Adipocyte (in vitro differentiated cells): ENCODE measurements at regions not wholly inside any gene's neighbourhood (a gene's known extent, or its start where the extent isn't known, plus 50 kb on each side); places are given as distances from the start of the nearest gene placed in this dataset.

Experiments used
- DNase-seq: peaks from one replicate; pipeline ENCODE4 v3.0.0-alpha.2; 2015; ENCODE audit warnings: low read depth
- H3K27me3 ChIP-seq: replicated peaks from 2 replicates; pipeline ENCODE4 v1.7.0; 2013; ENCODE audit warnings: mild to moderate bottlenecking, low read length, moderate library complexity; ENCODE audit not compliant: control insufficient read depth, insufficient read depth
- H3K36me3 ChIP-seq: 2 replicates; pipeline ENCODE4 v1.7.0; 2013; ENCODE audit warnings: low read length, mild to moderate bottlenecking, moderate library complexity; ENCODE audit not compliant: control insufficient read depth, insufficient read depth, severe bottlenecking
- H3K4me1 ChIP-seq: 2 replicates; pipeline ENCODE4 v1.7.0; 2013; ENCODE audit warnings: mild to moderate bottlenecking, low read length, moderate library complexity; ENCODE audit not compliant: control insufficient read depth, insufficient read depth
- H3K4me3 ChIP-seq: 2 replicates; pipeline ENCODE4 v1.7.0; 2013; ENCODE audit warnings: mild to moderate bottlenecking, low read length, moderate library complexity
- H3K9ac ChIP-seq: 2 replicates; pipeline ENCODE4 v1.7.0; 2013; ENCODE audit warnings: mild to moderate bottlenecking, low read length, moderate library complexity
- H3K9me3 ChIP-seq: 2 replicates; pipeline ENCODE4 v1.7.0; 2013; ENCODE audit warnings: mild to moderate bottlenecking, low read length, moderate library complexity; ENCODE audit not compliant: control insufficient read depth

DNA sequence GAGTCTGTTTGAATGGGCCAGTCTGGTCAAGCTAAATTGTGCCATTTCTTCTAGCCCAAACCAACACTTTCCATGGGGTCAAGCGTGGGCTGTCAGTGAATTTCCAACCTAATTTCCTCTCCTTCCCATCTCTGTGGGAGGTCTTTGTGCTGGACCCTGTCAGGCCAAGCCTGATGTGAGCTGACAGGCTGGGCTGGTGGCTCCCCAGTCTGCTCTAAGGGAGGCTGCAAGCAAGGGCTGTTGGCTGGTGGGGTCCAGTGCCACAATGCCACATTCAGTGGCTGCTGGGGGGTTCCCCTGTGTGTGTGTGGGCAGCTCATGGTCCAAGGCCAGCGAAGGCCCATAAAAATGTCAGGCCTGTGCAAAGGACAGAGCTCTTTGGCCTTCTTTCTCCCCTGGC, 216.1 kb downstream of the OPA1 start:
- no peaks in the 10 kb centered on the region for H3K36me3 ChIP-seq
- no peak for DNase-seq
- no peaks in the 10 kb centered on the region for H3K9me3 ChIP-seq
- no peak overlapping the region for H3K9ac ChIP-seq
- H3K4me3 ChIP-seq = no peak overlapping the region
- no peaks in the 10 kb centered on the region for H3K4me1 ChIP-seq
- H3K27me3 ChIP-seq = peaks cover 62% of the 10 kb centered on the region

DNA sequence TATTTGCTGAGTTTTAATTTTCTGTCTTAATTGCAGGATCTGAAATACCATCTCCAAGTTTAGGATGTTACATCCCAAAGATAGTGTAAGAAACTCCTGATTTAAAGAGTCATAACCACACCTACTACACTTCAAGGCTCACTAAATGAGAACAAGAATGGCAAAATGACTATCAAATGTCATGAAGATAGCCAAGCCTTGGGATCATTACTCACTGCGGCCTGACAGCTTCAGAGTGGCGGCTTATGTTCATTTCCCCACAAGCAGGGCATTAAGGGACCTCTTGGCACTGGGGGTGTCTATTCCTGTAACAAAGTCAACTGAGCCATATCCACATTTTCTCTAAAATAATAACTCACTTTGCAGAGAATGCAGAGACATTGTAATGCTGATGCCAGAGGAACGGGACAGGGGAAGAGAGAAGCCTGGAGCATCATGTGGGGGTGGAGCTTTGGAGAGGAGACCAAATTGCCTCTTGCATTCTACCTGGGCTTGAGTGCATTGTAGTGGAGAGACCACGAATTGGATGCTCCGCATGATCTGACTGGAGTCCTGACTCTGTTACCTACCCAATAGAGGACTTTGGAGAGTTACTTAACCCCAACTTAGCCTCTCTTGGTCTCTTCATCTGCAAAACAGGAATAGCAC, 219.2 kb downstream of the OPA1 start:
- no peak for DNase-seq
- H3K36me3 ChIP-seq = no peaks in the 10 kb centered on the region
- no peaks in the 10 kb centered on the region for H3K9me3 ChIP-seq
- peaks cover 9% of the 10 kb centered on the region for H3K4me1 ChIP-seq
- no peak overlapping the region for H3K9ac ChIP-seq
- H3K4me3 ChIP-seq = no peak overlapping the region
- peaks cover 57% of the 10 kb centered on the region for H3K27me3 ChIP-seq

DNA sequence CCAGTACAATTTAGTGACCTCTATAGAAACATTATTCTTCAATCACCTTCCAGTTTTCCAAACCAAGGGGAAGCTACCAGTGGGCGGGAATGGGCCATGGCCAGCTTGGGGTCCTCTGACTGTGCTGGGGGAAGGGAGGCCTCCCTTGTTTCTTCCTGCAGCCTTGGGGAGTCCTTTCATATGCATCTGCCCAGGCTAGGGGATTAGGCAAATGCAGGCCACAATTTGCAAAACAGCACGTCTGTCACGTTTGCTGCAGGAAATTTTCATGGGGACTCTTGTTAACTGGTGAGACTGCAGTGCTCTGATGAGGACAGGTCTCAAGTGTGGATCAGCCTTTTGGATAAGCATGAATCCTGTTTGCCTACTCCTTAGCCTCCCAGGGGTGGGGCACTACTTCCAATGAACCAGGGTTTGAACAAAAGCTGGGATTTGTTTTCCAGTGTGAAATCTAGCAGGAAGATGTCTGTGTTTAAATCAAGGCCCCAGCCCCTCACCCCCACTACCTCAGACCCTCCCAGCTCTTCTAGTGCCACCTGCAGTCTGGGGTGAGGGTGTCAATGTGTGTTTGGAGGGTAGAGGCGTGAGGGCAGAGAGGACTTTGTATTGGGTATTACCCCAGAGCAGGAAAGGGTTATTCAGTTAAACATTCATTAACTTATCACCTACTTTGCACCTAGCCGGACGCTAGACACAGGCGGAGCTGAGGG, 219.9 kb downstream of the OPA1 start:
- no peaks in the 10 kb centered on the region for H3K36me3 ChIP-seq
- H3K9me3 ChIP-seq = no peaks in the 10 kb centered on the region
- peaks cover 51% of the 10 kb centered on the region for H3K27me3 ChIP-seq
- H3K4me3 ChIP-seq = no peak overlapping the region
- H3K9ac ChIP-seq = no peak overlapping the region
- peaks cover 12% of the 10 kb centered on the region for H3K4me1 ChIP-seq
- DNase-seq = no peak

DNA sequence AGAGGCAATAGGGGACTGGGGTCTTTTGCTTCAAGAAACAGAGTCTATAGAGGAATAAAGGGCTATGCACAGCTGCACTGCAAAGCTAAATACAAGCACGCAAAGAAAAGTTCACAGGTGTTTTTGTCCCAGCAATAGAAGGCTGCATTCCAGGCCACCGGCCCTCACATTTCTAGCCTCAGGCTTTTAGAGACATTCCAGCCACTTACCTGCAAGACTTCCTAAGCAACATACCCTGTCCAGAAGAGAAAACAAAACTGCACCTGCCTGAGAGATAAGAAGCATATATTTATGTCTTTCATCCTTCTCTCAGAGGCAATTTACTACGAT, 220.5 kb downstream of the OPA1 start:
- Histone ChIP-seq H3K4me3 (no peak overlapping the region), H3K9me3 (no peaks in the 10 kb centered on the region), H3K9ac (no peak overlapping the region), H3K36me3 (no peaks in the 10 kb centered on the region), H3K27me3 (peaks cover 46% of the 10 kb centered on the region), H3K4me1 (peaks cover 12% of the 10 kb centered on the region)
- no peak for DNase-seq

DNA sequence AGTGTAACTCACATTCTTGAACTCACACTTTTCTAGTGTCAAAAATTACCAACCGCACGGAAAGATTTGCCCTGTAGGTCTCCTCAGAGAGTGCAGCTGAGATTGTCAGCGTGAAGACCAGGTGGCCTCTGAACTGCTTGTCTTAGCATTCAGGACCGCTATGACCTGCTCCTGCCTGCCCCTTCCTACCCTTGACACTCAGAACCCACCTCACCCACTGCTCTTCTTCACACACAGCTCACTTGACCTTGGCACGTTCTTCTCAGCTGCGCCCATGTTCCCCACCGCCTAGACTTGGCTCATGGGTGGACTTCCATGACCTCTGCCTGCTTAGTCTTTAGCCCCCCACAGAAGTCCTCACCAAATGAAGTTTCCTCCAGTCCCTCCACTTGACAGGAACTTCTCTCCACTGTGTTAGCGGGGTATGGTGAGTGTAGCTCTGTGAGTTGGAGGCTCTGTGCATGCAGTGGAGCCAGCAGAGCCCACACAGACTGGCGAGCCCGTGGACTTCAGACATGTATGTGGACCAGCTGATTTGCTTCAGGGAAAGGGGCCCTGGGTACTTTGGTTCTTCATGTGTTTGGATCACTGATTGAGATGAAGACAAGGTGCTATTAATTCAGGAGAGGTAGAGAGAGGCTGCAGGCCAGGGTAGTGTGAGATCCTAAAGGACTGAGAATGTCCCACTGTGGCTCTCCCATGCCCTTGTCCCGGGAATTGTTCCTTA, 221.3 kb downstream of the OPA1 start:
- Histone ChIP-seq H3K27me3 (peaks cover 45% of the 10 kb centered on the region), H3K36me3 (no peaks in the 10 kb centered on the region), H3K9me3 (no peaks in the 10 kb centered on the region), H3K4me1 (peaks cover 12% of the 10 kb centered on the region), H3K9ac (no peak overlapping the region), H3K4me3 (no peak overlapping the region)
- no peak for DNase-seq

DNA sequence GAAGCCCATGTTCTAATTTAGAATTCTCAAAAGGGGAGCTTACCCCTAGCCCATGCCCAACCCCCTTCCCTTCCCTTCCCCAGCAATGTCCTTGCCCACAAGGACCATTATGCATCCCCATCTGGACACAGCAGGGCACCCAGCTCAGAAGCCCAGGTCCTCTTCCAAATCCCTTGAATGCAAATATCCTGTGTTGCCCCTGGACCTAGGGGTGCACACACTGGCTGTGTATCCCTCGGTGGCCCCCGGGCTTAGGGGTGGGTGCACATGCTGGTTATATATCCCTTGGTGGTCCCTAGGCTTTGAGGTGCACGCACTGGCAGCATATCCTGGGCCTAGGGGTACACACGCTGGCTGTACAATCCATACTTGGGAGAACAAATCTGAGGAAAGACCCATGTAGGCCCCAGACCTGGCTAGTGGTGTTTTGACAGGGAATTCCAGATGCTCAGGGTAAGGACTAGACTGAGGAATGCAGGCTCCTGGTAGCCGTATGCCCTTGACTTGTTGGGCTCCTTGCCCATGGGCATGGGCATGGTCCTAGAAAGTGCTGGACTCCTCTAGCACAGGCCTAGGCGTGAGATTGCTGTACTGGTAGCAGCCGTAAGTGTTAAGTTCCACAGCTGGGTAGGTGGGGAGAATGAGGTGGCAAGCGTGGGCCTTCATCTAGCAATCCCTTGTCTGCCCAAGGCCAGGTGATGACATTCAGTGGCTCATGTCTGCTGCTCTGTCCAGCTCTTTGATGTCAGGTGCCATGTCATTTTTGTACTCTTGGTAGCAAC, 222.4 kb downstream of the OPA1 start:
- DNase-seq = no peak
- Histone ChIP-seq H3K27me3 (peaks cover 39% of the 10 kb centered on the region), H3K9me3 (no peaks in the 10 kb centered on the region), H3K4me3 (no peak overlapping the region), H3K36me3 (no peaks in the 10 kb centered on the region), H3K9ac (no peak overlapping the region), H3K4me1 (peaks cover 12% of the 10 kb centered on the region)

DNA sequence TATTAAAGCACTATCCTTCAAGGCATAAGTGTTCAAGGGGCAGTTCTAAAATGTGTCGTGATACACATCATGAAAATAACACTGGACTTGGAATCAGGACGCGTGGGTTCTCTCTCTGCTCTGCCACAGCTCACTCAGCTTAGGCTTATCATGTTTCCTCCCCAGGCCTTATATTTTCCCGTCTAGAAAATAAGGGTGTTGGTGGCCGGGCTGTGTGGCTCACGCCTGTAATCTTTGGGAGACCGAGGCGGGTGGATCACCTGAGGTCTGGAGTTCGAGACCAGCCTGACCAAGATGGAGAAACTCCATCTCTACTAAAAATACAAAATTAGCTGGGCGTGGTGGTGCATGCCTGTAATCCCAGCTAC, 223.0 kb downstream of the OPA1 start:
- Histone ChIP-seq H3K27me3 (peaks cover 33% of the 10 kb centered on the region), H3K36me3 (no peaks in the 10 kb centered on the region), H3K9me3 (no peaks in the 10 kb centered on the region), H3K9ac (no peak overlapping the region), H3K4me3 (no peak overlapping the region), H3K4me1 (peaks cover 12% of the 10 kb centered on the region)
- DNase-seq = no peak

DNA sequence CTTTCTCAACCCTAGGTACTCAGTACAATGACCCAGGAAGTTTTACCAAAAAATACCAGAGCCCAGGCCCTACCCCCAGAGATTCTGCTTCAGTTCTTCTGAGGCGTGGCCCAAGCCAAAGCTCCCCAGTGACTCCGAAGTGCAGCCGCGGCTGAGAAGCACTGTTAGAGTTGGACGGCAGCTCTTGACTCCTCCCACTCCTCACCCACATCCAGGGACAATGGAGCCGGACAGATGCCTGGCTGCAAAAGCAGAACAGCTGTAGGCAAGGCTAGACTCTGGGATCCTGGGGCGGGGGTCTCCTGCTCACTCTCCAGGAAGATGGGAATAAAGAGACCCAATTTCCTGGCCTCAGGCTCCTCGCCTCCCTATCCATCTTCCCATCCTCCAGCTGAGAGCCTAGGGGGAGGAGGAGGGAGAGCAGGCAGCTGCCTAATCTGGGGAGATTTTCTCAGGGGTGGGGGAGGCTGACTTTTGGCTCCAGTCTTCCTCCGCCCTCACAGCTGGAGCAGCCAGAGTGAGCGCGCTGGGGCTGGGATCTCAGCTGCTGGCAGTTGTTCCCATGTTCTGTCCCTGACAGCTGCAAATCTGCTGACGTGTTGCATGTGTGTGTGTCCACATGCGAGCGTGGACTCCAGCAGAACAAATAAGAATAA, 223.8 kb downstream of the OPA1 start:
- no peaks in the 10 kb centered on the region for H3K9me3 ChIP-seq
- H3K9ac ChIP-seq = no peak overlapping the region
- peak overlapping the region; percentile 55 for H3K4me3 ChIP-seq
- peaks cover 26% of the 10 kb centered on the region for H3K27me3 ChIP-seq
- no peaks in the 10 kb centered on the region for H3K36me3 ChIP-seq
- no peak for DNase-seq
- peaks cover 12% of the 10 kb centered on the region for H3K4me1 ChIP-seq

DNA sequence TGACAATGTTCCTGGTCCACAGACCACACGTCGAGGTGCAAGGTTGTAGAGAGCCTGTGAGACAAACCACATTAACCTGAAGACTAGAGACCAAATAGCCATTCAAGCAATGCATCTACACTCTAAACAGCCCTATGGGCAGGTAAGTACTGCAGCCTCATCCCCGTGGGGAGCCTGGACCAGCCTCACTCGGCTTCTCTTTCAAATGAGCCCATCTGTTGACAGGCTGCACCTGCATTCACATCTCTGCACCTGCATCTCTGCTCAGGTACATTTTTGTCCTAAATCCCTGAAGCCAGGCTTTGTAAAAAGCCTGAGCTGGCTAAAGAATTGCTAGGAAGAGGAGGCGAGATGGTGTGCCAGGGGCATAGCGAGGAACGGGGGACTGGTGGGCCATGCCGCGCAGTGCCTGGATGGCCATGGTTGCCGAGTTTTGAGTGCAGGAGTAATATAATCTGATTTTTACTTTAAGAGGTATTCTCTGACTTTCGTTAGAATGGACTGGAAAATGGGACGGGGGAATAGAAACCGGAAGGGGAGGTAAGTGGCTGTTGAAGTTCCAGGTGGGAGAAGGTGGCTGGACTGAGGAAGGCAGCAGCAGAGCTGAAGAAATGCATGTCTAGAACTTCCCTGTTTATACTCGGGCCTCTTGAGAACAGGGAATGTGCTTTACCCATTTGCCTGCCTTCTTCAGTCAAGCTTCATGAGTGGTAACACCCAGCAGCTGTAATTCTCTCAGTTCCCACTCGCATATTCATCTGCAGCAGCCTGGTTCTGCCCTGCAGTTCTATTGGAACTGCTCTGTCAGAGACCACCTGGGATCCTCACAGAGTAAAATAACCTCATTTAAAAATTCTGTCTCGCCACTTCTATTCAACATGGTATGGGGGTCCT, 226.4 kb downstream of the OPA1 start:
- Histone ChIP-seq H3K27me3 (peaks cover 13% of the 10 kb centered on the region), H3K9ac (no peak overlapping the region)
- no peak for DNase-seq

DNA sequence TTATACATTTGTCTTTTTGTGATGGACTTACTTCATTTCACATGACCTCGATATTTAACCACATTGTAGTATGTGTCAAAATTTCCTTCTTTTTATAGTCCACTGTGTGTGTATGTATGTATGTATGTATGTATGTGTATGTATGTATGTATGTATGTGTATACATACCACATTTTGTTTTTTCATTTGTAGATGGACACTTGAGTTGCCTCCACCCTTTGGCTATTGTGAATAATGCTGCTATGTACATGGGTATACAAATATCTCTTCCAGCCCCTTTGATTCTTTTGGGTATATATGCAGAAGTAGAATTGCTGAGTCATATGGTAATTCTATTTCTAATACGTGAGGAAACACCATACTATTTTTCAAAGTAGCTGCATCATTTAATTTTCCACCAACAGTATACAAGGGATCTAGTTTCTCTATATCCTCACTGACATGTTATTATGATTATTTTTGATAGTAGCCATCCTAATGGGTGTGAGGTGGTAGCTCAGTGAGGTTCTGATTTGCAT, 228.2 kb downstream of the OPA1 start:
- H3K4me1 ChIP-seq = peaks cover 18% of the 10 kb centered on the region
- H3K4me3 ChIP-seq = no peak overlapping the region
- no peaks in the 10 kb centered on the region for H3K36me3 ChIP-seq
- no peak overlapping the region for H3K9ac ChIP-seq
- no peaks in the 10 kb centered on the region for H3K9me3 ChIP-seq
- H3K27me3 ChIP-seq = peaks cover 9% of the 10 kb centered on the region
- DNase-seq = no peak

More for the DNA sequence above, 226.4 kb downstream of the OPA1 start:
- Histone ChIP-seq H3K36me3 (no peaks in the 10 kb centered on the region), H3K9me3 (no peaks in the 10 kb centered on the region), H3K4me1 (peaks cover 12% of the 10 kb centered on the region), H3K4me3 (no peak overlapping the region)
